ENCODE measurements at regions not wholly inside any gene's neighbourhood (a gene's known extent, or its start where the extent isn't known, plus 50 kb on each side); places are given as distances from the start of the nearest gene placed in this dataset.

DNA sequence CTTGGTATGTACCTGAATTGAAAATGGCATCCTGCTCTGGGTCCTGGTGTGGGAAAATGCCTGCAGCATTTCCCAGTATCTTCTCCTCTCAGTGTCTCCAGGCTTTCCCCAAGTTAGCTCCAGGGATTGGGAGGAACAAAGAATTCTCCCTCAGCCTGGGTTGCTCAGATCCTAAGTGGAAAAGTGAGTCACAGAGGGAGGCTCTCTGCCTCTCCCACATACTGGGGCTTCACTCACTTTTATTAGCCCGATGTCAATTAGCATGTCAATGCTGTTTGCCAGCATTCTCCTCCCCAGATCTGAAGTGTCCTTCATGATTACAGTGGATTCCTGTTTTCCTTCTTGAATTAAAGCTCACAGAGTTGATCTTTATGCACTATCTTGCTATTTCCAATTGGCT, 655.0 kb downstream of the EPHA3 start:
- Histone ChIP-seq H3K9me3 (replicated peaks; ENCODE audit: control insufficient read depth, insufficient read depth, low read depth, low read length) (no peaks in the 10 kb centered on the region), H3K36me3 (ENCODE audit: control insufficient read depth, insufficient read depth, low read length) (no peaks in the 10 kb centered on the region), H4K20me1 (replicated peaks; ENCODE audit: control insufficient read depth, insufficient read depth, low read length) (no peaks in the 10 kb centered on the region), H2AFZ (ENCODE audit: low read depth, low read length) (no peak overlapping the region), H3K27ac (ENCODE audit: extremely low read depth, low read depth, low read length) (no peak overlapping the region), H3K9me1 (ENCODE audit: control insufficient read depth, insufficient read depth, low read length) (no peaks in the 10 kb centered on the region), H3K4me2 (ENCODE audit: insufficient read depth, low read length) (no peak overlapping the region), H3K9ac (ENCODE audit: insufficient read depth in 1 of 2, low read depth in 2 of 2, low read length in 2 of 2) (no peak overlapping the region), H3K4me3 (no peak overlapping the region), H3K4me1 (replicated peaks in 1 of 2; ENCODE audit: control insufficient read depth in 2 of 2, insufficient read depth in 2 of 2, low read length in 2 of 2) (no peaks in the 10 kb centered on the region), H3K27me3 (ENCODE audit: control insufficient read depth in 2 of 2, insufficient read depth in 2 of 2, low read length in 2 of 2) (no peaks in the 10 kb centered on the region), H3K79me2 (ENCODE audit: control insufficient read depth, insufficient read depth, low read length) (no peaks in the 10 kb centered on the region)
- POLR2A ChIA-PET, result no interaction called here
- intact Hi-C loops (cut with micrococcal nuclease), result no loop called here
- in situ Hi-C loops (cut with MboI), result no loop called here
- ATAC-seq (no peak), FAIRE-seq (no peak), DNase-seq (ENCODE audit: extremely low read depth in 1 of 4, low spot score in 3 of 4) (no peak)
- no peak for TF ChIP-seq RBM34 (IDR thresholded peaks at IDR 0.05; ENCODE audit: borderline replicate concordance, insufficient read depth, low read length)
- TF ChIP-seq POLR2AphosphoS5 (IDR thresholded peaks at IDR 0.05; ENCODE audit: control insufficient read depth, insufficient read depth, low read depth, low read length), result no peak
- CTCF ChIA-PET (ENCODE audit: low intra/inter-chr PET ratio), result no interaction called here
- BruUV-seq (replicated peaks), result no TSS peak
- 0% methylated on average over 1 of the region's 1 CpG for WGBS (ENCODE audit: insufficient coverage, low coverage, missing lambda C conversion rate)

DNA sequence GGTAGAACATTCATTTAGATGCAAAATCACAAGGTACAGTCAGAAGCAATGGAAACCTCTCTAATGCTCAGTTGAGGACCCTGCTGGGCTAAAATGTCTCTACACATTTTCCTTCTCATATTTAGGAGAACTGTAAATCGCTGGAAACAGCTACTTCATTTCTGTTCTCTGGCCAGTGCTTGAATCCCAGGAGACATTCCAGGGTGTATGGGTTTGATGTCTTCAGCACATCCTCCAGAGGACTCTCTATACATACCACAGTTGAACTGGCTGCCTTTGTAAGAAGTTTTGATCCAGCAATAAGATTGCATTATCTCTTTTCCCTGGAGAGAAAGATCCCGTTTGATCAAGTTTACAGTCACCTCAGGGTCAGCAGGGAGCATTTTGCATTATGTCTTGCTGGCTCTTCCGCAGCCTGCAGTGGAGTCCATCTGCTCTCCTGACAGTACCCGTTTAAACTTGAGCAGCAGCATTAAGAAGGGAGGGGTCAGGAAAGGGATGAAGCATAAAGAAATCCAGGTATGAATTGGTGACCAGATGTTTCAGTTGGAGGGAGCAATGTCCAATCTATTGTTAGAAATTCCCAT, 676.0 kb downstream of the EPHA3 start:
- Histone ChIP-seq H3K4me1 (replicated peaks in 1 of 2; ENCODE audit: control insufficient read depth in 2 of 2, insufficient read depth in 2 of 2, low read length in 2 of 2) (no peaks in the 10 kb centered on the region), H3K79me2 (ENCODE audit: control insufficient read depth, insufficient read depth, low read length) (no peaks in the 10 kb centered on the region), H3K27me3 (ENCODE audit: control insufficient read depth in 2 of 2, insufficient read depth in 2 of 2, low read length in 2 of 2) (no peaks in the 10 kb centered on the region), H3K4me2 (ENCODE audit: insufficient read depth, low read length) (no peak overlapping the region), H3K36me3 (ENCODE audit: control insufficient read depth, insufficient read depth, low read length) (no peaks in the 10 kb centered on the region), H3K9me1 (ENCODE audit: control insufficient read depth, insufficient read depth, low read length) (no peaks in the 10 kb centered on the region), H3K9ac (ENCODE audit: insufficient read depth in 1 of 2, low read depth in 2 of 2, low read length in 2 of 2) (no peak overlapping the region), H2AFZ (ENCODE audit: low read depth, low read length) (no peak overlapping the region), H3K4me3 (no peak overlapping the region), H3K9me3 (replicated peaks; ENCODE audit: control insufficient read depth, insufficient read depth, low read depth, low read length) (no peaks in the 10 kb centered on the region), H3K27ac (ENCODE audit: extremely low read depth, low read depth, low read length) (no peak overlapping the region), H4K20me1 (replicated peaks; ENCODE audit: control insufficient read depth, insufficient read depth, low read length) (no peaks in the 10 kb centered on the region)
- ChIA-PET POLR2A (no interaction called here), CTCF (ENCODE audit: low intra/inter-chr PET ratio) (no interaction called here)
- 0% methylated on average over 4 of the region's 4 CpGs for WGBS (ENCODE audit: insufficient coverage, low coverage, missing lambda C conversion rate)
- in situ Hi-C loops (cut with MboI) (no loop called here), intact Hi-C loops (cut with micrococcal nuclease) (no loop called here)
- no peak for TF ChIP-seq CHAMP1 (IDR thresholded peaks at IDR 0.05)
- no peak for TF ChIP-seq ZNF780A (CRISPR knock-in tag; IDR thresholded peaks at IDR 0.05)
- no peak for TF ChIP-seq PPARD (CRISPR knock-in tag; IDR thresholded peaks at IDR 0.05)
- no peak for TF ChIP-seq MECOM (CRISPR knock-in tag; IDR thresholded peaks at IDR 0.05)
- no peak for TF ChIP-seq SMARCA5 (IDR thresholded peaks at IDR 0.05)
- TF ChIP-seq YBX1 (IDR thresholded peaks at IDR 0.05), result no peak
- ATAC-seq, result no peak
- DNase-seq (ENCODE audit: extremely low read depth in 1 of 4, low spot score in 3 of 4), result no peak
- BruUV-seq (replicated peaks), result no TSS peak
- FAIRE-seq, result no peak
